Sigmoid colon (tissue), 6 donors: ENCODE measurements at regions not wholly inside any gene's neighbourhood (a gene's known extent, or its start where the extent isn't known, plus 50 kb on each side); places are given as distances from the start of the nearest gene placed in this dataset.

Experiments
- DNase-seq: peaks from one replicate; pipeline ENCODE4 v3.0.0-alpha.2; 2019
- H3K27ac ChIP-seq, 4 donors: fragments of 200-600 bp; sonication (generic); one replicate each; pipeline ENCODE4 v1.5.1; 2016 to 2019; ENCODE audit warnings: mild to moderate bottlenecking in 1 of 4
- H3K27me3 ChIP-seq, 3 donors: fragments of 200-600 bp; sonication (generic); one replicate each; pipeline ENCODE4 v1.5.1; 2019; ENCODE audit warnings: mild to moderate bottlenecking in 1 of 3
- H3K36me3 ChIP-seq, 4 donors: fragments of 200-600 bp; sonication (generic); one replicate each; pipeline ENCODE4 v1.5.1; 2016 to 2019
- H3K4me1 ChIP-seq, 4 donors: fragments of 200-600 bp; sonication (generic); one replicate each; pipeline ENCODE4 v1.5.1; 2017 to 2019
- H3K4me3 ChIP-seq, 4 donors: fragments of 200-600 bp; sonication (generic); one replicate each; pipeline ENCODE4 v1.5.1; 2017 to 2019; ENCODE audit warnings: mild to moderate bottlenecking in 2 of 4, moderate library complexity in 1 of 4
- H3K9me3 ChIP-seq, 4 donors: fragments of 200-600 bp in 3 of 4; sonication (generic) in 3 of 4; one replicate each; pipeline versions ENCODE4 v1.5.1 to v1.6.1; 2013 to 2019
- CTCF ChIP-seq, 4 experiments: fragments of 450-650 bp in 3 of 4; fragments of 200-600 bp in 1 of 4; IDR thresholded peaks; one replicate each; pipeline ENCODE4 v1.5.1; 2016 to 2019; ENCODE audit warnings: antibody characterized with exemption in 4 of 4, mild to moderate bottlenecking in 3 of 4, moderate library complexity in 2 of 4
- EP300 ChIP-seq, 4 donors: sonication (generic); formaldehyde crosslinking; IDR thresholded peaks; one replicate each; pipeline ENCODE4 v1.6.1; 2017; ENCODE audit warnings: antibody characterized with exemption in 4 of 4
- POLR2A ChIP-seq, 2 donors: fragments of 450-650 bp; IDR thresholded peaks; one replicate each; pipeline ENCODE4 v1.6.1; 2016; ENCODE audit warnings: antibody characterized with exemption in 2 of 2, mild to moderate bottlenecking in 2 of 2, moderate library complexity in 2 of 2
- POLR2AphosphoS5 ChIP-seq, 4 donors: sonication (generic); formaldehyde crosslinking; IDR thresholded peaks; one replicate each; pipeline ENCODE4 v1.6.1; 2017; ENCODE audit warnings: antibody characterized with exemption in 4 of 4
- WGBS, 2 donors: extraction: QIAGEN DNeasy Blood & Tissue Kit; methylation state at CpG; one replicate each; pipeline ENCODE4 v1.1.7; 2013; 5-methylcytosine and 5-hydroxymethylcytosine counted together
- intact Hi-C: fragments of 100-400 bp; cut with DNase I; formaldehyde crosslinking; loops from one replicate; pipeline ENCODE4 v1.15.1; 2023
- donor health status: healthy with polysubstance abuse.
- donor health status: healthy.

GRCh38 chr5:56684159-56684558 is 131.2 kb upstream of the MAP3K1 start:
- 91 to 96% methylated on average over 3 of the region's 3 CpGs for WGBS, 2 donors
- no peaks in the 10 kb centered on the region for H3K36me3 ChIP-seq
- intact Hi-C loops: no loop called here

GRCh38 chr5:56683733-56684132 is 131.6 kb upstream of the MAP3K1 start:
- intact Hi-C loops: no loop called here
- H3K36me3 ChIP-seq: no peaks in the 10 kb centered on the region
- no peak for DNase-seq
- TF ChIP-seq CTCF (IDR thresholded peaks at IDR 0.05) (no peak), POLR2A (IDR thresholded peaks at IDR 0.05) (no peak), EP300 (IDR thresholded peaks at IDR 0.05) (no peak), POLR2AphosphoS5 (IDR thresholded peaks at IDR 0.05) (no peak)
- no peaks in the 10 kb centered on the region for H3K4me1 ChIP-seq
- no peak overlapping the region for H3K27ac ChIP-seq
- WGBS, 2 donors: 93 to 97% methylated on average over 2 of the region's 2 CpGs
- no peaks in the 10 kb centered on the region for H3K27me3 ChIP-seq
- H3K9me3 ChIP-seq: no peaks in the 10 kb centered on the region
- no peak overlapping the region for H3K4me3 ChIP-seq

More at GRCh38 chr5:56684159-56684558, 131.2 kb upstream of the MAP3K1 start:
- H3K27ac ChIP-seq: no peak overlapping the region
- H3K4me3 ChIP-seq: no peak overlapping the region
- H3K4me1 ChIP-seq: no peaks in the 10 kb centered on the region
- no peak for DNase-seq
- TF ChIP-seq CTCF (IDR thresholded peaks at IDR 0.05) (no peak), EP300 (IDR thresholded peaks at IDR 0.05) (no peak), POLR2AphosphoS5 (IDR thresholded peaks at IDR 0.05) (no peak), POLR2A (IDR thresholded peaks at IDR 0.05) (no peak)
- H3K27me3 ChIP-seq: no peaks in the 10 kb centered on the region
- no peaks in the 10 kb centered on the region for H3K9me3 ChIP-seq

- 86 to 93% methylated on average over 1 of the region's 1 CpG for WGBS, 2 donors
Observed at GRCh38 chr5:56683281-56683680, 132.1 kb upstream of the MAP3K1 start.

GRCh38 chr5:56681346-56681745 is 134.0 kb upstream of the MAP3K1 start:
- Histone ChIP-seq H3K36me3 (no peaks in the 10 kb centered on the region), H3K9me3 (no peaks in the 10 kb centered on the region), H3K4me1 (no peaks in the 10 kb centered on the region), H3K27me3 (no peaks in the 10 kb centered on the region), H3K4me3 (no peak overlapping the region), H3K27ac (no peak overlapping the region)
- DNase-seq: no peak
- no peak for TF ChIP-seq EP300 (IDR thresholded peaks at IDR 0.05)
- no peak for TF ChIP-seq CTCF (IDR thresholded peaks at IDR 0.05)
- TF ChIP-seq POLR2A (IDR thresholded peaks at IDR 0.05): no peak
- TF ChIP-seq POLR2AphosphoS5 (IDR thresholded peaks at IDR 0.05): no peak
- intact Hi-C loops: no loop called here
- WGBS, 2 donors: 72 to 75% methylated on average over 1 of the region's 1 CpG

More at GRCh38 chr5:56683281-56683680, 132.1 kb upstream of the MAP3K1 start:
- Histone ChIP-seq H3K9me3 (no peaks in the 10 kb centered on the region), H3K36me3 (no peaks in the 10 kb centered on the region), H3K4me3 (no peak overlapping the region), H3K27ac (no peak overlapping the region), H3K4me1 (no peaks in the 10 kb centered on the region), H3K27me3 (no peaks in the 10 kb centered on the region)
- TF ChIP-seq EP300 (IDR thresholded peaks at IDR 0.05) (no peak), POLR2A (IDR thresholded peaks at IDR 0.05) (no peak), POLR2AphosphoS5 (IDR thresholded peaks at IDR 0.05) (no peak), CTCF (IDR thresholded peaks at IDR 0.05) (no peak)
- intact Hi-C loops: no loop called here
- DNase-seq: no peak

GRCh38 chr5:56680731-56681130 is 134.6 kb upstream of the MAP3K1 start:
- no peaks in the 10 kb centered on the region for H3K9me3 ChIP-seq
- no peak overlapping the region for H3K4me3 ChIP-seq
- WGBS, 2 donors: 84 to 98% methylated on average over 2 of the region's 2 CpGs
- H3K36me3 ChIP-seq: no peaks in the 10 kb centered on the region
- intact Hi-C loops: no loop called here
- TF ChIP-seq EP300 (IDR thresholded peaks at IDR 0.05) (no peak), POLR2AphosphoS5 (IDR thresholded peaks at IDR 0.05) (no peak), CTCF (IDR thresholded peaks at IDR 0.05) (no peak), POLR2A (IDR thresholded peaks at IDR 0.05) (no peak)
- H3K27ac ChIP-seq: no peak overlapping the region
- H3K4me1 ChIP-seq: no peaks in the 10 kb centered on the region
- no peaks in the 10 kb centered on the region for H3K27me3 ChIP-seq
- no peak for DNase-seq
